ENCODE measurements at regions not wholly inside any gene's neighbourhood (a gene's known extent, or its start where the extent isn't known, plus 50 kb on each side); places are given as distances from the start of the nearest gene placed in this dataset.
"Not testable (repeated sequence)": the region's sequence is repeated elsewhere in the genome, so short reads cannot be mapped to it uniquely, and the experiment has no call there.

DNA sequence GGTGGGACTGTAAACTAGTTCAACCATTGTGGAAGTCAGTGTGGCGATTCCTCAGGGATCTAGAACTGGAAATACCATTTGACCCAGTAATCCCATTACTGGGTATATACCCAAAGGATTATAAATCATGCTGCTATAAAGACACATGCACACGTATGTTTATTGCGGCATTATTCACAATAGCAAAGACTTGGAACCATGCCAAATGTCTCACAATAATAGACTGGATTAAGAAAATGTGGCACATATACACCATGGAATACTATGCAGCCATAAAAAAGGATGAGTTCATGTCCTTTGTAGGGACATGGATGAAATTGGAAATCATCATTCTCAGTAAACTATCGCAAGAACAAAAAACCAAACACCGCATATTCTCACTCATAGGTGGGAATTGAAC lies 268.3 kb upstream of the MMADHC start:
- H2AFZ ChIP-seq (ENCODE audit: low read depth); H3K9me3 ChIP-seq; DNase-seq; H3K9me2 ChIP-seq; H3K4me3 ChIP-seq (ENCODE audit: low read depth in 2 of 2, low read length in 1 of 2); H3F3A ChIP-seq (replicated peaks; ENCODE audit: insufficient read depth); H3K9ac ChIP-seq; H3K27me3 ChIP-seq (ENCODE audit: insufficient read depth); H4K20me1 ChIP-seq (ENCODE audit: insufficient read depth); H3K4me2 ChIP-seq; CTCF ChIA-PET; POLR2A ChIA-PET; H3K27ac ChIP-seq (ENCODE audit: low read depth in 2 of 2, low read length in 1 of 2); H3K79me2 ChIP-seq (ENCODE audit: insufficient read depth); H3K36me3 ChIP-seq (replicated peaks in 1 of 2; ENCODE audit: control insufficient read depth in 1 of 2, insufficient read depth in 2 of 2, low read length in 1 of 2): not testable (repeated sequence)
- WGBS (ENCODE audit: low lambda C conversion rate) = 96% methylated on average over 2 of the region's 5 CpGs
- H3K4me1 ChIP-seq (ENCODE audit: control insufficient read depth in 1 of 2, insufficient read depth in 2 of 2, low read depth in 1 of 2, low read length in 1 of 2) = peaks cover 0 to 11% of the 10 kb centered on the region in 2 experiments; a peak in 2 of 4 replicates

DNA sequence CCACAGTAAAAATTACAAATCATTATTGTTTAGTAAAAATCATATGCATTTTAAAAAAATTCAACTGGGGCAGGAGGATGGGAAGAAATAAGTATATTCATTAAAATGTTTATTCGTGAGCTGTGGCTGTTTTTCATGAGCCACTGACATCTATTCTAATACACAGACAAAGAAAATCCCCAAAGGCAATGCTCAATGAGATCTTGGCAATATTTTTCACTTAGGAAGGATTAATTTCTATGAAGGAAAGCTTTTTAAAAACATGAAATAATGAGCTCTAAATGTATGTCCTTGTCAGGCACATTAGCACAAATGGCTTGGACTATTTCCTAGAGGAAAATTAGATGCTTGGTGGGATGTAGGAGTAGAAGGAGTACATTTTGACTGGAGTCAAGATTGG lies 262.0 kb upstream of the MMADHC start:
- no peak for DNase-seq
- H3K27ac ChIP-seq (ENCODE audit: low read depth in 2 of 2, low read length in 1 of 2) = no peak overlapping the region
- H3K4me3 ChIP-seq (ENCODE audit: low read depth in 2 of 2, low read length in 1 of 2) = no peak overlapping the region
- no peaks in the 10 kb centered on the region for H3F3A ChIP-seq (replicated peaks; ENCODE audit: insufficient read depth)
- H4K20me1 ChIP-seq (ENCODE audit: insufficient read depth) = no peaks in the 10 kb centered on the region
- H3K9me2 ChIP-seq = no peaks in the 10 kb centered on the region
- H3K9me3 ChIP-seq = no peaks in the 10 kb centered on the region
- no peak overlapping the region for H2AFZ ChIP-seq (ENCODE audit: low read depth)
- ChIA-PET CTCF (no interaction called here), POLR2A (no interaction called here)
- no peaks in the 10 kb centered on the region for H3K4me1 ChIP-seq (ENCODE audit: control insufficient read depth in 1 of 2, insufficient read depth in 2 of 2, low read depth in 1 of 2, low read length in 1 of 2)
- no peak overlapping the region for H3K9ac ChIP-seq
- 30% methylated on average over 1 of the region's 1 CpG for WGBS (ENCODE audit: low lambda C conversion rate)
- no peaks in the 10 kb centered on the region for H3K36me3 ChIP-seq (replicated peaks in 1 of 2; ENCODE audit: control insufficient read depth in 1 of 2, insufficient read depth in 2 of 2, low read length in 1 of 2)
- TF ChIP-seq, protein P1, sequence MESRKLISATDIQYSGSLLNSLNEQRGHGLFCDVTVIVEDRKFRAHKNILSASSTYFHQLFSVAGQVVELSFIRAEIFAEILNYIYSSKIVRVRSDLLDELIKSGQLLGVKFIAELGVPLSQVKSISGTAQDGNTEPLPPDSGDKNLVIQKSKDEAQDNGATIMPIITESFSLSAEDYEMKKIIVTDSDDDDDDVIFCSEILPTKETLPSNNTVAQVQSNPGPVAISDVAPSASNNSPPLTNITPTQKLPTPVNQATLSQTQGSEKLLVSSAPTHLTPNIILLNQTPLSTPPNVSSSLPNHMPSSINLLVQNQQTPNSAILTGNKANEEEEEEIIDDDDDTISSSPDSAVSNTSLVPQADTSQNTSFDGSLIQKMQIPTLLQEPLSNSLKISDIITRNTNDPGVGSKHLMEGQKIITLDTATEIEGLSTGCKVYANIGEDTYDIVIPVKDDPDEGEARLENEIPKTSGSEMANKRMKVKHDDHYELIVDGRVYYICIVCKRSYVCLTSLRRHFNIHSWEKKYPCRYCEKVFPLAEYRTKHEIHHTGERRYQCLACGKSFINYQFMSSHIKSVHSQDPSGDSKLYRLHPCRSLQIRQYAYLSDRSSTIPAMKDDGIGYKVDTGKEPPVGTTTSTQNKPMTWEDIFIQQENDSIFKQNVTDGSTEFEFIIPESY (IDR thresholded peaks at IDR 0.05; ENCODE audit: borderline replicate concordance, low read depth) = no peak
- TF ChIP-seq YY1 (IDR thresholded peaks at IDR 0.05; ENCODE audit: low read depth) = no peak
- no peak for TF ChIP-seq FOSL2 (IDR thresholded peaks at IDR 0.05; ENCODE audit: borderline replicate concordance, low read depth)
- TF ChIP-seq NRF1 (IDR thresholded peaks at IDR 0.05; ENCODE audit: low read depth, low read length) = no peak
- TF ChIP-seq ELF1 (IDR thresholded peaks at IDR 0.05) = no peak
- TF ChIP-seq, protein P2, sequence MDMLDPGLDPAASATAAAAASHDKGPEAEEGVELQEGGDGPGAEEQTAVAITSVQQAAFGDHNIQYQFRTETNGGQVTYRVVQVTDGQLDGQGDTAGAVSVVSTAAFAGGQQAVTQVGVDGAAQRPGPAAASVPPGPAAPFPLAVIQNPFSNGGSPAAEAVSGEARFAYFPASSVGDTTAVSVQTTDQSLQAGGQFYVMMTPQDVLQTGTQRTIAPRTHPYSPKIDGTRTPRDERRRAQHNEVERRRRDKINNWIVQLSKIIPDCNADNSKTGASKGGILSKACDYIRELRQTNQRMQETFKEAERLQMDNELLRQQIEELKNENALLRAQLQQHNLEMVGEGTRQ (IDR thresholded peaks at IDR 0.05; ENCODE audit: borderline replicate concordance, low read depth, low read length) = no peak
- TF ChIP-seq RCOR1 (IDR thresholded peaks at IDR 0.05; ENCODE audit: low read length) = no peak
- TF ChIP-seq, protein P3, sequence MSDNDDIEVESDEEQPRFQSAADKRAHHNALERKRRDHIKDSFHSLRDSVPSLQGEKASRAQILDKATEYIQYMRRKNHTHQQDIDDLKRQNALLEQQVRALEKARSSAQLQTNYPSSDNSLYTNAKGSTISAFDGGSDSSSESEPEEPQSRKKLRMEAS (IDR thresholded peaks at IDR 0.05; ENCODE audit: low read depth) = no peak
- TF ChIP-seq TEAD4 (IDR thresholded peaks at IDR 0.05; ENCODE audit: borderline replicate concordance, insufficient read depth) = no peak
- no peak for TF ChIP-seq SIN3A (IDR thresholded peaks at IDR 0.05; ENCODE audit: borderline replicate concordance, low read depth, low read length)
- no peak for TF ChIP-seq SMC3 (IDR thresholded peaks at IDR 0.05; ENCODE audit: low read depth, low read length)
- TF ChIP-seq, protein P4, sequence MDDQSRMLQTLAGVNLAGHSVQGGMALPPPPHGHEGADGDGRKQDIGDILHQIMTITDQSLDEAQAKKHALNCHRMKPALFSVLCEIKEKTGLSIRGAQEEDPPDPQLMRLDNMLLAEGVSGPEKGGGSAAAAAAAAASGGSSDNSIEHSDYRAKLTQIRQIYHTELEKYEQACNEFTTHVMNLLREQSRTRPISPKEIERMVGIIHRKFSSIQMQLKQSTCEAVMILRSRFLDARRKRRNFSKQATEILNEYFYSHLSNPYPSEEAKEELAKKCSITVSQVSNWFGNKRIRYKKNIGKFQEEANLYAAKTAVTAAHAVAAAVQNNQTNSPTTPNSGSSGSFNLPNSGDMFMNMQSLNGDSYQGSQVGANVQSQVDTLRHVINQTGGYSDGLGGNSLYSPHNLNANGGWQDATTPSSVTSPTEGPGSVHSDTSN (IDR thresholded peaks at IDR 0.05) = no peak
- TF ChIP-seq MEF2A (IDR thresholded peaks at IDR 0.05; ENCODE audit: borderline replicate concordance, low read depth) = no peak
- TF ChIP-seq, protein P5, sequence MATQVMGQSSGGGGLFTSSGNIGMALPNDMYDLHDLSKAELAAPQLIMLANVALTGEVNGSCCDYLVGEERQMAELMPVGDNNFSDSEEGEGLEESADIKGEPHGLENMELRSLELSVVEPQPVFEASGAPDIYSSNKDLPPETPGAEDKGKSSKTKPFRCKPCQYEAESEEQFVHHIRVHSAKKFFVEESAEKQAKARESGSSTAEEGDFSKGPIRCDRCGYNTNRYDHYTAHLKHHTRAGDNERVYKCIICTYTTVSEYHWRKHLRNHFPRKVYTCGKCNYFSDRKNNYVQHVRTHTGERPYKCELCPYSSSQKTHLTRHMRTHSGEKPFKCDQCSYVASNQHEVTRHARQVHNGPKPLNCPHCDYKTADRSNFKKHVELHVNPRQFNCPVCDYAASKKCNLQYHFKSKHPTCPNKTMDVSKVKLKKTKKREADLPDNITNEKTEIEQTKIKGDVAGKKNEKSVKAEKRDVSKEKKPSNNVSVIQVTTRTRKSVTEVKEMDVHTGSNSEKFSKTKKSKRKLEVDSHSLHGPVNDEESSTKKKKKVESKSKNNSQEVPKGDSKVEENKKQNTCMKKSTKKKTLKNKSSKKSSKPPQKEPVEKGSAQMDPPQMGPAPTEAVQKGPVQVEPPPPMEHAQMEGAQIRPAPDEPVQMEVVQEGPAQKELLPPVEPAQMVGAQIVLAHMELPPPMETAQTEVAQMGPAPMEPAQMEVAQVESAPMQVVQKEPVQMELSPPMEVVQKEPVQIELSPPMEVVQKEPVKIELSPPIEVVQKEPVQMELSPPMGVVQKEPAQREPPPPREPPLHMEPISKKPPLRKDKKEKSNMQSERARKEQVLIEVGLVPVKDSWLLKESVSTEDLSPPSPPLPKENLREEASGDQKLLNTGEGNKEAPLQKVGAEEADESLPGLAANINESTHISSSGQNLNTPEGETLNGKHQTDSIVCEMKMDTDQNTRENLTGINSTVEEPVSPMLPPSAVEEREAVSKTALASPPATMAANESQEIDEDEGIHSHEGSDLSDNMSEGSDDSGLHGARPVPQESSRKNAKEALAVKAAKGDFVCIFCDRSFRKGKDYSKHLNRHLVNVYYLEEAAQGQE (IDR thresholded peaks at IDR 0.05; ENCODE audit: low read depth, low read length) = no peak
- TF ChIP-seq NFIC (IDR thresholded peaks at IDR 0.05; ENCODE audit: borderline replicate concordance) = no peak
- no peak for TF ChIP-seq GABPA (IDR thresholded peaks at IDR 0.05; ENCODE audit: low read depth)
- no peak for TF ChIP-seq FOXM1 (IDR thresholded peaks at IDR 0.05; ENCODE audit: low read depth)
- TF ChIP-seq, protein P6, sequence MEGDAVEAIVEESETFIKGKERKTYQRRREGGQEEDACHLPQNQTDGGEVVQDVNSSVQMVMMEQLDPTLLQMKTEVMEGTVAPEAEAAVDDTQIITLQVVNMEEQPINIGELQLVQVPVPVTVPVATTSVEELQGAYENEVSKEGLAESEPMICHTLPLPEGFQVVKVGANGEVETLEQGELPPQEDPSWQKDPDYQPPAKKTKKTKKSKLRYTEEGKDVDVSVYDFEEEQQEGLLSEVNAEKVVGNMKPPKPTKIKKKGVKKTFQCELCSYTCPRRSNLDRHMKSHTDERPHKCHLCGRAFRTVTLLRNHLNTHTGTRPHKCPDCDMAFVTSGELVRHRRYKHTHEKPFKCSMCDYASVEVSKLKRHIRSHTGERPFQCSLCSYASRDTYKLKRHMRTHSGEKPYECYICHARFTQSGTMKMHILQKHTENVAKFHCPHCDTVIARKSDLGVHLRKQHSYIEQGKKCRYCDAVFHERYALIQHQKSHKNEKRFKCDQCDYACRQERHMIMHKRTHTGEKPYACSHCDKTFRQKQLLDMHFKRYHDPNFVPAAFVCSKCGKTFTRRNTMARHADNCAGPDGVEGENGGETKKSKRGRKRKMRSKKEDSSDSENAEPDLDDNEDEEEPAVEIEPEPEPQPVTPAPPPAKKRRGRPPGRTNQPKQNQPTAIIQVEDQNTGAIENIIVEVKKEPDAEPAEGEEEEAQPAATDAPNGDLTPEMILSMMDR (IDR thresholded peaks at IDR 0.05) = no peak
- H3K79me2 ChIP-seq (ENCODE audit: insufficient read depth) = no peaks in the 10 kb centered on the region
- H3K27me3 ChIP-seq (ENCODE audit: insufficient read depth) = no peaks in the 10 kb centered on the region
- H3K4me2 ChIP-seq = no peak overlapping the region
